Erythroblast (primary cell): ENCODE measurements at regions not wholly inside any gene's neighbourhood (a gene's known extent, or its start where the extent isn't known, plus 50 kb on each side); places are given as distances from the start of the nearest gene placed in this dataset.

ENCODE experiments used
- GATA1 ChIP-seq: IDR thresholded peaks from 2 replicates; pipeline ENCODE4 v1.6.1; 2011; ENCODE audit warnings: low read depth, mild to moderate bottlenecking, control low read depth, low read length, moderate library complexity
- POLR2A ChIP-seq: IDR thresholded peaks from 2 replicates; pipeline ENCODE4 v1.6.1; 2011; ENCODE audit warnings: mild to moderate bottlenecking, low read length

DNA sequence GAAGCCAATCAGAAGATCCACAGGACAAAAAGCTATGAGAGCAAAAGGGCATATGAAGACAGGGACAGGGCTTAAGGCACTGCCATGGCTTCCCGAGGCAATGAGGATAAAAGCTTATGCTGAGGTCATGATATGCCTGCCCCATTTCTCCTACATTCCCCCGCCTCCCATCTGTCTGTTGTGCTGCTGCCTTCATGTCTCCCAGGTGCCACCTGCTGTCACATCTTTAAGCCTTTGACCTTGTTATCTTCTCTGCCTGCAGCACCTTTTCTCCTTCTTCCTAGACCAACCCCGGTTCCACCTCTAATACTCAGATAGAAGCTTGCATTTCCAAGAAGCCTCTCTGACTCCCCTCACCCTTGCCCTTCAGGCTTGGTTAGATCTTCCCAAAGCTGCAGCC, 213.8 kb downstream of the ARRDC4 start:
- TF ChIP-seq POLR2A, result no peak
- no peak for TF ChIP-seq GATA1
